SW480 (cell line): ENCODE measurements at regions not wholly inside any gene's neighbourhood (a gene's known extent, or its start where the extent isn't known, plus 50 kb on each side); places are given as distances from the start of the nearest gene placed in this dataset.
"Not testable (repeated sequence)": the region's sequence is repeated elsewhere in the genome, so short reads cannot be mapped to it uniquely, and the experiment has no call there.

Experiments used
- DNase-seq: peaks from one replicate; pipeline ENCODE4 v3.0.0-alpha.2; 2016; ENCODE audit warnings: low spot score

GRCh38 chr6:11407414-11407813, 130.1 kb upstream of the TMEM170B start:
- DNase-seq: no peak

- DNase-seq: no peak
Measured at GRCh38 chr6:11404838-11405237, 132.7 kb upstream of the TMEM170B start.

GRCh38 chr6:11404081-11404480, 133.5 kb upstream of the TMEM170B start:
- no peak for DNase-seq

GRCh38 chr6:11403035-11403601, 134.4 kb upstream of the TMEM170B start:
- no peak for DNase-seq

- not testable (repeated sequence) for DNase-seq
Measured at GRCh38 chr6:11402581-11402980, 135.0 kb upstream of the TMEM170B start.

- not testable (repeated sequence) for DNase-seq
Measured at GRCh38 chr6:11401954-11402353, 135.6 kb upstream of the TMEM170B start.

- DNase-seq: no peak
Measured at GRCh38 chr6:11398451-11399326, 138.9 kb upstream of the TMEM170B start.

- no peak for DNase-seq
Measured at GRCh38 chr6:11397622-11398450, 139.7 kb upstream of the TMEM170B start.

- no peak for DNase-seq
Measured at GRCh38 chr6:11396860-11397259, 140.7 kb upstream of the TMEM170B start.

- DNase-seq: peak; percentile 74
Measured at GRCh38 chr6:11393713-11394627, 143.6 kb upstream of the TMEM170B start.

GRCh38 chr6:11392778-11393507, 144.6 kb upstream of the TMEM170B start:
- peak; percentile 65 for DNase-seq

- no peak for DNase-seq
Measured at GRCh38 chr6:11391934-11392777, 145.4 kb upstream of the TMEM170B start.

- peak; percentile 69 for DNase-seq
Measured at GRCh38 chr6:11389977-11390376, 147.6 kb upstream of the TMEM170B start.

- no peak for DNase-seq
Measured at GRCh38 chr6:11388983-11389944, 148.3 kb upstream of the TMEM170B start.

- DNase-seq: no peak
Measured at GRCh38 chr6:11387707-11388430, 149.7 kb upstream of the TMEM170B start.

GRCh38 chr6:11386726-11387125, 150.8 kb upstream of the TMEM170B start:
- no peak for DNase-seq

GRCh38 chr6:11386323-11386722, 151.2 kb upstream of the TMEM170B start:
- no peak for DNase-seq
